NCI-H1048 (cell line): ENCODE measurements at regions not wholly inside any gene's neighbourhood (a gene's known extent, or its start where the extent isn't known, plus 50 kb on each side); places are given as distances from the start of the nearest gene placed in this dataset.

Experiments
- DNase-seq: peaks from one replicate; lab custom pipeline; 2025; lab: John Stamatoyannopoulos, UW

DNA sequence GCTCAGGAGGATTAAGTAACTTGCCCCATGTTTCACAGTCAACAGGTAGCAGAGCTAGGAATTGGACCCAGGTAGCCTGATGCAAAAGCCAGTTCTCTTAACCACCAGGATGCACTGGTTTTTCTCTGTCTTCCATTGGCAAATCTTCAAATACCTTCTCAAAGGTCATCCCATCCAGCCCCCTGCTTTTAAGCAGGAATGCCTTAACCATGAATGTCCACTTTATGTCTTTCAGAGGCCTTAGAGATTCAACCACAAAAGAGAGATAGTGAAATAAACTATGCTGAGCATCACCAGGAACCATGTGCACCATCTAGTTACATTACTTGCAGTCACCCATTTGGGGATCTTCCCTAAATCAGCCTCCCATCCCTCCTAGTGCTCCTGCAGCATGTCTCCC, 94.3 kb downstream of the C17orf67 start:
- no peak for DNase-seq

DNA sequence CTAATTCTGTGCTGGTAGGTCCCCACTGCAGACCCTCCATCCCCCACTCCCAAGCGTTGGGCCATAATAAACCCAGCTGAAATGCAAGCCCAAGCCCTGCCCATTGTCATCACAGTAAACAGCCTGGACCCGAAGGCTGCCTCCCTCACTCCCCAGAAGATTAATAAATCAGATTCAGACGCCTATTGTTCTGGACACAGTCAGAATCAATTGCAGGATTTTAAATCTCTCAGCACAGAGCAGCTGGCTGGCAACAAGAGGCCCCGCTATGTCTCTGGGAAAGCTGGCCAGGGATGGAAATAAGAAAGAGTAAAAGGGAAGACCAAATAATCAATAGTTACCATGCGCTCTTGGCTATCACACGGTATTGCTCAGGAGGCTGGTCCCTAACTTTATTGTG, 93.9 kb downstream of the C17orf67 start:
- no peak for DNase-seq

DNA sequence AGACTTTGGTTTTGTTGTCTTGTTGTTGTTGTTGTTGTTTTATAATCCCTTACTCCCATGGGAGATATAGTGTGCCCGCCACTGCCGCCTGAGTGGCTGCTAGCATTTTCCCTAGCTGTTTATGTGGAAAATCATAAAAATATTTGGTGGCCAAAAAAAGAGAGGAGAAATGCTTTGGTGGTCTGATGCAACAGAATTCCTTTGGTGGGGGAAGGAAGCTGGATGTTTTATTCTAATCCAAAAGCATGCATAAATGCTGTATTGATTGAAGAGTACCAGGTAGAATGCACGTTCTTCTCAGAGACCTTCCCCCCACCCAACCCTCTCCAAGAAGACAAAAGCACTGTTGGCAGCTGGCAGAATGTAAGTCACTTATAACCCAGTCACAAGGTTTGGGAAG, 93.2 kb downstream of the C17orf67 start:
- no peak for DNase-seq
